Breast epithelium (tissue), 3 donors: ENCODE measurements at regions not wholly inside any gene's neighbourhood (a gene's known extent, or its start where the extent isn't known, plus 50 kb on each side); places are given as distances from the start of the nearest gene placed in this dataset.

ENCODE experiments used
- CTCF ChIP-seq, 3 donors: fragments of 450-650 bp; IDR thresholded peaks; one replicate each; pipeline ENCODE4 v1.5.1; 2016 to 2017; ENCODE audit warnings: antibody characterized with exemption in 3 of 3, mild to moderate bottlenecking in 3 of 3, moderate library complexity in 3 of 3
- POLR2AphosphoS5 ChIP-seq, 3 donors: sonication (generic); formaldehyde crosslinking; IDR thresholded peaks; one replicate each; pipeline ENCODE4 v1.6.1; 2017; ENCODE audit warnings: antibody characterized with exemption in 3 of 3

- TF ChIP-seq CTCF (IDR thresholded peaks at IDR 0.05) (no peak), POLR2AphosphoS5 (IDR thresholded peaks at IDR 0.05) (no peak)
These were observed 184.8 kb upstream of the THRB start for GRCh38 chr3:24679429-24679828.
